ACHN (cell line): ENCODE measurements at regions not wholly inside any gene's neighbourhood (a gene's known extent, or its start where the extent isn't known, plus 50 kb on each side); places are given as distances from the start of the nearest gene placed in this dataset.
A peak's percentile ranks its signal among the peaks of the same experiment; 100 is the strongest.

Experiments used
- DNase-seq: peaks from one replicate; pipeline ENCODE4 v3.0.0-alpha.2; 2015
- in situ Hi-C: cut with HindIII; loops from 2 replicates; pipeline ENCODE4 v1.10.0; 2017; ENCODE audit warnings: low sequenced_read_pairs, low pct_ligation_motif_present, low pct_unique_long_range_greater_than_20kb

GRCh38 chr18:25678221-25678620, 326.3 kb upstream of the ZNF521 start:
- in situ Hi-C loops: no loop called here
- DNase-seq: no peak

GRCh38 chr18:25675123-25675850, 323.3 kb upstream of the ZNF521 start:
- in situ Hi-C loops: no loop called here
- DNase-seq: no peak

GRCh38 chr18:25674183-25674582, 322.2 kb upstream of the ZNF521 start:
- in situ Hi-C loops: no loop called here

GRCh38 chr18:25672490-25672889, 320.5 kb upstream of the ZNF521 start:
- no peak for DNase-seq

More at GRCh38 chr18:25674183-25674582, 322.2 kb upstream of the ZNF521 start:
- DNase-seq: no peak

GRCh38 chr18:25669741-25670140, 317.8 kb upstream of the ZNF521 start:
- in situ Hi-C loops: no loop called here
- DNase-seq: peak; percentile 39

More at GRCh38 chr18:25672490-25672889, 320.5 kb upstream of the ZNF521 start:
- in situ Hi-C loops: no loop called here

GRCh38 chr18:25662272-25662671, 310.3 kb upstream of the ZNF521 start:
- in situ Hi-C loops: no loop called here
- no peak for DNase-seq

- DNase-seq: no peak
- in situ Hi-C loops: no loop called here
Observed at GRCh38 chr18:25661831-25662230, 309.9 kb upstream of the ZNF521 start.

GRCh38 chr18:25659541-25659940, 307.6 kb upstream of the ZNF521 start:
- in situ Hi-C loops: no loop called here
- no peak for DNase-seq

- in situ Hi-C loops: no loop called here
- no peak for DNase-seq
Observed at GRCh38 chr18:25658476-25658875, 306.5 kb upstream of the ZNF521 start.

- no peak for DNase-seq
- in situ Hi-C loops: no loop called here
Observed at GRCh38 chr18:25651553-25651952, 299.6 kb upstream of the ZNF521 start.

GRCh38 chr18:25650201-25650941, 298.4 kb upstream of the ZNF521 start:
- in situ Hi-C loops: no loop called here
- peak; percentile 96 for DNase-seq

GRCh38 chr18:25648716-25649260, 296.8 kb upstream of the ZNF521 start:
- in situ Hi-C loops: no loop called here
- DNase-seq: no peak

- in situ Hi-C loops: no loop called here
- DNase-seq: no peak
Observed at GRCh38 chr18:25647404-25647803, 295.4 kb upstream of the ZNF521 start.

GRCh38 chr18:25646971-25647370, 295.0 kb upstream of the ZNF521 start:
- in situ Hi-C loops: no loop called here
- DNase-seq: no peak

GRCh38 chr18:25639596-25639995, 287.6 kb upstream of the ZNF521 start:
- no peak for DNase-seq
- in situ Hi-C loops: no loop called here

- DNase-seq: no peak
- in situ Hi-C loops: no loop called here
Observed at GRCh38 chr18:25633563-25633962, 281.6 kb upstream of the ZNF521 start.

GRCh38 chr18:25630682-25631081, 278.7 kb upstream of the ZNF521 start:
- in situ Hi-C loops: no loop called here

GRCh38 chr18:25621682-25622081, 269.7 kb upstream of the ZNF521 start:
- in situ Hi-C loops: no loop called here
- DNase-seq: no peak

More at GRCh38 chr18:25630682-25631081, 278.7 kb upstream of the ZNF521 start:
- DNase-seq: no peak

- in situ Hi-C loops: no loop called here
- DNase-seq: no peak
Observed at GRCh38 chr18:25621144-25621543, 269.2 kb upstream of the ZNF521 start.

- in situ Hi-C loops: no loop called here
Observed at GRCh38 chr18:25614168-25614567, 262.2 kb upstream of the ZNF521 start.

More at GRCh38 chr18:25614168-25614567, 262.2 kb upstream of the ZNF521 start:
- DNase-seq: no peak
